Endothelial cell (in vitro differentiated cells): ENCODE measurements at regions not wholly inside any gene's neighbourhood (a gene's known extent, or its start where the extent isn't known, plus 50 kb on each side); places are given as distances from the start of the nearest gene placed in this dataset.

Source experiments
- DNase-seq: peaks from one replicate; pipeline ENCODE4 v3.0.0; 2021; ENCODE audit warnings: low spot score
- H3K27ac Mint-ChIP-seq: one replicate; pipeline ENCODE4 v1.8.0; 2021; ENCODE audit warnings: mixed read lengths, inconsistent platforms; ENCODE audit not compliant: unreplicated experiment
- H3K27me3 Mint-ChIP-seq: one replicate; pipeline ENCODE4 v1.8.0; 2021; ENCODE audit warnings: mild to moderate bottlenecking, moderate library complexity, mixed read lengths, inconsistent platforms; ENCODE audit not compliant: unreplicated experiment
- H3K36me3 Mint-ChIP-seq: one replicate; pipeline ENCODE4 v1.8.0; 2021; ENCODE audit warnings: mild to moderate bottlenecking, low read depth, mixed read lengths, inconsistent platforms; ENCODE audit not compliant: unreplicated experiment
- H3K4me1 Mint-ChIP-seq: one replicate; pipeline ENCODE4 v1.8.0; 2021; ENCODE audit warnings: mild to moderate bottlenecking, mixed read lengths, inconsistent platforms; ENCODE audit not compliant: unreplicated experiment
- H3K4me3 Mint-ChIP-seq: one replicate; pipeline ENCODE4 v1.8.0; 2021; ENCODE audit warnings: mild to moderate bottlenecking, mixed read lengths, inconsistent platforms; ENCODE audit not compliant: unreplicated experiment
- H3K9me3 Mint-ChIP-seq: one replicate; pipeline ENCODE4 v1.8.0; 2021; ENCODE audit warnings: mixed read lengths, inconsistent platforms; ENCODE audit not compliant: unreplicated experiment
- TF ChIP-seq, protein P1 (sequence below): fragments of 200-600 bp; sonication (generic); IDR thresholded peaks from one replicate; pipeline ENCODE4 v1.5.0; 2021; ENCODE audit warnings: antibody characterized with exemption; ENCODE audit not compliant: unreplicated experiment

DNA sequence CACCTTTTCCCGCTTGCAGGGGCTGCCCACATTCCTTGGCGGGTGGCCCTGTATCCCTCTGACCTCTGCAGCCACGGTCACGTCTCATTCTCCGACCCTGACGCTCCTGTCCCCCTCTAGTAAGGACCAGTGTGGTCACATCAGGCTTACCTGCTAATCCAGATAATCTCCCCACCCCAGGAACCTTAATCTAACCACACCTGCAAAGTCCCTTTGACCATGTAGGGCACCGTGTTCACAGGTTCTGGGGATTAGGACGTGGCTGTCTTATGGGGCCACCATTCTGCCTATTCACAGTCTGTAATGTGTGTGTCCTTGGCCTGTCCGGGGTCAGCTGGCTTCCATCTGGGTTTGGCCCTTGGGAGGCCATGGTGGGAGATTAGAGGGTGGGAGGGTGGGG is 368.9 kb downstream of the AACS start:
- peaks cover 2% of the 10 kb centered on the region for H3K27me3 Mint-ChIP-seq
- H3K4me1 Mint-ChIP-seq, result no peaks in the 10 kb centered on the region
- H3K36me3 Mint-ChIP-seq, result no peaks in the 10 kb centered on the region
- no peaks in the 10 kb centered on the region for H3K9me3 Mint-ChIP-seq
- TF ChIP-seq, protein P1, sequence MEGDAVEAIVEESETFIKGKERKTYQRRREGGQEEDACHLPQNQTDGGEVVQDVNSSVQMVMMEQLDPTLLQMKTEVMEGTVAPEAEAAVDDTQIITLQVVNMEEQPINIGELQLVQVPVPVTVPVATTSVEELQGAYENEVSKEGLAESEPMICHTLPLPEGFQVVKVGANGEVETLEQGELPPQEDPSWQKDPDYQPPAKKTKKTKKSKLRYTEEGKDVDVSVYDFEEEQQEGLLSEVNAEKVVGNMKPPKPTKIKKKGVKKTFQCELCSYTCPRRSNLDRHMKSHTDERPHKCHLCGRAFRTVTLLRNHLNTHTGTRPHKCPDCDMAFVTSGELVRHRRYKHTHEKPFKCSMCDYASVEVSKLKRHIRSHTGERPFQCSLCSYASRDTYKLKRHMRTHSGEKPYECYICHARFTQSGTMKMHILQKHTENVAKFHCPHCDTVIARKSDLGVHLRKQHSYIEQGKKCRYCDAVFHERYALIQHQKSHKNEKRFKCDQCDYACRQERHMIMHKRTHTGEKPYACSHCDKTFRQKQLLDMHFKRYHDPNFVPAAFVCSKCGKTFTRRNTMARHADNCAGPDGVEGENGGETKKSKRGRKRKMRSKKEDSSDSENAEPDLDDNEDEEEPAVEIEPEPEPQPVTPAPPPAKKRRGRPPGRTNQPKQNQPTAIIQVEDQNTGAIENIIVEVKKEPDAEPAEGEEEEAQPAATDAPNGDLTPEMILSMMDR, result no peak
- H3K4me3 Mint-ChIP-seq, result no peak overlapping the region
- no peak overlapping the region for H3K27ac Mint-ChIP-seq
- DNase-seq, result no peak

DNA sequence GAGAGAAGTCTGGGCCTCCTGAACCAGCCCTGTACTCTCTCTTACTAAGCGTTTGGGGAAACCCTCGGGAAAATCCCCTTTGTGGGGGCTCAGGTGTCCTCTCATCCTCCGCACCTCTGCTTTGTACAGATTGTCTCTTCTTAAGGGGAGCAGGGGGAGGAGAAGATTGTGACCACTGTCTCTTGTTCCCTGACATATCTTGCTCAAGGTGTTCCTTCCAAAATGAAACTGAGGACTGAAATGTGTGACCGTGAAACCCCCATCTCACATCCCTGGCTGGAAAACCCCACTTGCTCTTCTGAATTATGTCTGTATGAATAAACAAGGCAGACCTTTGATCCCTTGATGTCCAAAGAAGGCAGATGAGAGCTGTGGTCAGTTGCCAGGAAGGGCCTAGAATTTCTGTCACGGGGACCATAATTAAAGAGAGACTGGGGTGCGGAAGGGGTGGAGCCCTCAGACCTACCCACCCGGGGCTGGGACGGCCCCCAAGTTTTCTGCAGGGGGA is 369.8 kb downstream of the AACS start:
- H3K4me1 Mint-ChIP-seq, result no peaks in the 10 kb centered on the region
- H3K27ac Mint-ChIP-seq, result no peak overlapping the region
- DNase-seq, result no peak
- no peaks in the 10 kb centered on the region for H3K36me3 Mint-ChIP-seq
- no peaks in the 10 kb centered on the region for H3K9me3 Mint-ChIP-seq
- no peak overlapping the region for H3K4me3 Mint-ChIP-seq
- peaks cover 2% of the 10 kb centered on the region for H3K27me3 Mint-ChIP-seq
- TF ChIP-seq, protein P1, result no peak

DNA sequence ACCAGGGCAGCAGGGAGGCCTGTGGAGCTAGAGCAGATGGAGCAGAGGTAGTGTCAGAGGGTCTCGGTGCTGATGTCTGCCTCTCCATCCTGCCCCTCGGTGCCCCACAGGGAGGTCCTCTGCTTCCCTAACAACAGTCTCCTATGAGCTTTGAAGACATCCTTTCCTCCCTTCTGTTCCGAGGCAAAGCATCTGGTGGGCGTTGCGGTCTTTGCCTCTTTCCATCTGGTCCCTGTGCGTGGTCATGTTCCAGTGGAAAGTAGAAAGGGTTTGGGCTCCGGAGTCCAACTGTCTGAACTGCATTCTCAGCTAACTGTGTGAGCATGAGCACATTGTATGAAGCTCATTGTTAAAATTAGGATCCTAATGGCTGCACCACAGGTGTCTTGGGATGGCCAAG is 370.6 kb downstream of the AACS start:
- DNase-seq, result no peak
- Mint-ChIP-seq H3K36me3 (no peaks in the 10 kb centered on the region), H3K27me3 (peaks cover 2% of the 10 kb centered on the region), H3K4me3 (no peak overlapping the region), H3K27ac (no peak overlapping the region), H3K4me1 (no peaks in the 10 kb centered on the region), H3K9me3 (no peaks in the 10 kb centered on the region)
- TF ChIP-seq, protein P1, result no peak

DNA sequence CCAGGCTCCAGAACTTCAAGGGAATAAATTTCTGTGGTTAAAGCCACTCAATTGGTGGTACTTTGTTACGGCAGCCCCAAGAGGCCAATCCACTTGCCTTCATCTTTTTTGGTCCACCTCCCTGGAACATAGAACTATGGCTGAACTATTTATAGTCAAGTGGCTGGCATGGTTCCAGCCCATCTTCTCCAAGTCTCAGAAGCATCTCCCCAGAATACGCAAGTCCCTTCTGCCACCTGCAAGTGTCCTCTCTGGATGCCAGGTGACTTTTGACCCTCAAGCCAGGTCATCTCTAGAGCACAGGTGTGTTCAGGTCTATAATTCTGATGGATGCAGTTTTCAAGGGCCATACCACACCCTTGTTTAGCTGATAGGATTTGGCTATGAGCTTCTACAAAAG is 371.5 kb downstream of the AACS start:
- Mint-ChIP-seq H3K27ac (no peak overlapping the region), H3K4me1 (no peaks in the 10 kb centered on the region), H3K36me3 (no peaks in the 10 kb centered on the region), H3K9me3 (no peaks in the 10 kb centered on the region), H3K27me3 (peaks cover 2% of the 10 kb centered on the region), H3K4me3 (no peak overlapping the region)
- TF ChIP-seq, protein P1, result no peak
- DNase-seq, result no peak

DNA sequence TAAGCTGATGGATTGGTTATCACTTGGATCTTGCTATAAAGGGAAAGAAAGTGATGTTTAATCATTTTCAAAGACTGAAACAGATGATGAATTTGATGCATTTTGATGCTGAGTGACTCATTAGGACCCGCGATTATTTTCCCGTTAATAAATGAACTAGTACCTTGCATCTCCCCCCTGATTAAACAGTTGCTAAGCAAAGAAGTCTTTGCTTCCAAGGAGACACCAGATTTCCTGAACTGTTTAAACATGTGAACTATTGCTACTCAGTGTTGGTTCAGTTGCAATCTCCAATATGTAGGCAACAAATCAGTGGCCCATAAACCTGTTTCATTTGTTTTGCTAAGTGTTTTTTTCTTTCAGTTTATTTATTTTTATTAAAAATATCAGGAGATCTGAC is 375.2 kb downstream of the AACS start:
- Mint-ChIP-seq H3K27me3 (no peaks in the 10 kb centered on the region), H3K4me1 (no peaks in the 10 kb centered on the region), H3K36me3 (no peaks in the 10 kb centered on the region), H3K4me3 (no peak overlapping the region), H3K9me3 (no peaks in the 10 kb centered on the region), H3K27ac (no peak overlapping the region)
- TF ChIP-seq, protein P1, result no peak
- no peak for DNase-seq
